ENCODE measurements at regions not wholly inside any gene's neighbourhood (a gene's known extent, or its start where the extent isn't known, plus 50 kb on each side); places are given as distances from the start of the nearest gene placed in this dataset.

- no peaks in the 10 kb centered on the region for H3K9me3 ChIP-seq (ENCODE audit: low read length)
- H3K27me3 ChIP-seq (ENCODE audit: insufficient read depth, low read length), result no peaks in the 10 kb centered on the region
- H3K36me3 ChIP-seq (ENCODE audit: insufficient read depth, low read length), result no peaks in the 10 kb centered on the region
- no peaks in the 10 kb centered on the region for H3K4me1 ChIP-seq (ENCODE audit: insufficient read depth, low read length)
- H2AFZ ChIP-seq (ENCODE audit: low read depth, low read length), result no peak overlapping the region
- H3K4me3 ChIP-seq (ENCODE audit: low read length), result no peak overlapping the region
Observed at GRCh38 chr6:65818576-65818975, 111.5 kb upstream of the EYS start.

- Histone ChIP-seq H3K9me3 (ENCODE audit: low read length) (no peaks in the 10 kb centered on the region), H2AFZ (ENCODE audit: low read depth, low read length) (peak overlapping the region; percentile 5), H3K4me1 (ENCODE audit: insufficient read depth, low read length) (peaks cover 10% of the 10 kb centered on the region), H3K36me3 (ENCODE audit: insufficient read depth, low read length) (no peaks in the 10 kb centered on the region), H3K27me3 (ENCODE audit: insufficient read depth, low read length) (no peaks in the 10 kb centered on the region), H3K4me3 (ENCODE audit: low read length) (no peak overlapping the region)
Observed at GRCh38 chr6:65816991-65817390, 110.0 kb upstream of the EYS start.

DNA sequence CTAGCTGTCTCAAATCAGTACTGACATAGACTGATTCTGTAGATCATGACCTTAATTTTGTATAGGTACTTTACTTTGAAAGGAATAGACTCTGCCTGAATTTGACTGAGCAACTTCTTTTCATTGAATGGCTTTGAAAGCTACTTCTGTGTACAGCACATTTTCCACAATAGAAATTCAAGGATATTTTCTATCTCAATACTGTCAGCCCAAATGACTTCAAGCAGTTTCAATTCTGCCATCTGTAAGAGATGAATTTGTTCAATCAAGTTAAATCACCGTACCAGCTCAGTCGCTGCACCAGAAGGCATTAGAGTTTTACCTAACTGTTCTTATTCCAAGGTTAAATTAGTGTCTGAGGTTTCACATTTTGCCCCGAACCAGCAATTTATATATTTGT is 107.0 kb upstream of the EYS start:
- Histone ChIP-seq H3K4me1 (ENCODE audit: insufficient read depth, low read length) (peaks cover 11% of the 10 kb centered on the region), H3K27me3 (ENCODE audit: insufficient read depth, low read length) (no peaks in the 10 kb centered on the region), H3K4me3 (ENCODE audit: low read length) (no peak overlapping the region), H3K36me3 (ENCODE audit: insufficient read depth, low read length) (no peaks in the 10 kb centered on the region), H2AFZ (ENCODE audit: low read depth, low read length) (no peak overlapping the region), H3K9me3 (ENCODE audit: low read length) (no peaks in the 10 kb centered on the region)

GRCh38 chr6:65803186-65803585 is 96.2 kb upstream of the EYS start:
- no peak overlapping the region for H3K4me3 ChIP-seq (ENCODE audit: low read length)
- no peaks in the 10 kb centered on the region for H3K4me1 ChIP-seq (ENCODE audit: insufficient read depth, low read length)
- H2AFZ ChIP-seq (ENCODE audit: low read depth, low read length), result no peak overlapping the region
- H3K9me3 ChIP-seq (ENCODE audit: low read length), result no peaks in the 10 kb centered on the region
- H3K27me3 ChIP-seq (ENCODE audit: insufficient read depth, low read length), result no peaks in the 10 kb centered on the region
- no peaks in the 10 kb centered on the region for H3K36me3 ChIP-seq (ENCODE audit: insufficient read depth, low read length)

GRCh38 chr6:65799389-65799788 is 92.4 kb upstream of the EYS start:
- Histone ChIP-seq H3K9me3 (ENCODE audit: low read length) (peaks cover 2% of the 10 kb centered on the region), H3K36me3 (ENCODE audit: insufficient read depth, low read length) (no peaks in the 10 kb centered on the region), H3K4me1 (ENCODE audit: insufficient read depth, low read length) (no peaks in the 10 kb centered on the region), H3K4me3 (ENCODE audit: low read length) (no peak overlapping the region), H2AFZ (ENCODE audit: low read depth, low read length) (no peak overlapping the region), H3K27me3 (ENCODE audit: insufficient read depth, low read length) (no peaks in the 10 kb centered on the region)

GRCh38 chr6:65798280-65799014 is 91.4 kb upstream of the EYS start:
- Histone ChIP-seq H3K27me3 (ENCODE audit: insufficient read depth, low read length) (no peaks in the 10 kb centered on the region), H3K4me3 (ENCODE audit: low read length) (no peak overlapping the region), H3K4me1 (ENCODE audit: insufficient read depth, low read length) (no peaks in the 10 kb centered on the region), H3K9me3 (ENCODE audit: low read length) (peaks cover 2% of the 10 kb centered on the region), H2AFZ (ENCODE audit: low read depth, low read length) (no peak overlapping the region), H3K36me3 (ENCODE audit: insufficient read depth, low read length) (no peaks in the 10 kb centered on the region)

- Histone ChIP-seq H3K9me3 (ENCODE audit: low read length) (peaks cover 2% of the 10 kb centered on the region), H3K4me3 (ENCODE audit: low read length) (no peak overlapping the region), H3K27me3 (ENCODE audit: insufficient read depth, low read length) (no peaks in the 10 kb centered on the region), H3K36me3 (ENCODE audit: insufficient read depth, low read length) (no peaks in the 10 kb centered on the region), H3K4me1 (ENCODE audit: insufficient read depth, low read length) (no peaks in the 10 kb centered on the region), H2AFZ (ENCODE audit: low read depth, low read length) (no peak overlapping the region)
Observed at GRCh38 chr6:65790666-65791065, 83.6 kb upstream of the EYS start.

DNA sequence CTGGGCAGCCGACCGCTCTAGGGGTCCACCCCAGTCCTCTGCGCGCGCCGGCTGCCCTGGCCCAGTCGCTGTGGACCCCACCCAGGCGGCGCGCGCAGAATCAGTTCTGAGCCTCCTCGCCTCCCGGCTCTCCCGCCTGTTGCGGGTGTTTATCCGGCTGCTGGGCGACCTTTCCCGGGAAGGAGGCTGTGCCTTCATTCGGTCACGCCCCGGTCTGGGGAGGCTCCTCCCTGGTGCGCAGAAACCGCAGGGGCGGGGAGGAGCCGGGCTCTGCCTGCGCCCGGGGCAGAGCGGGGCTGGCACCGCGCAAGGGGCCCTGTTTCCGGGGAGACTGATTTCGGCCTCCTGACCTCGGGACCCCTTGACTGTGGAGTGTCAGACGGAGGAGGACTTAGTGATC is 80.8 kb upstream of the EYS start:
- H3K27me3 ChIP-seq (ENCODE audit: insufficient read depth, low read length), result no peaks in the 10 kb centered on the region
- no peak overlapping the region for H3K4me3 ChIP-seq (ENCODE audit: low read length)
- H3K4me1 ChIP-seq (ENCODE audit: insufficient read depth, low read length), result no peaks in the 10 kb centered on the region
- H3K9me3 ChIP-seq (ENCODE audit: low read length), result no peaks in the 10 kb centered on the region
- no peak overlapping the region for H2AFZ ChIP-seq (ENCODE audit: low read depth, low read length)
- H3K36me3 ChIP-seq (ENCODE audit: insufficient read depth, low read length), result no peaks in the 10 kb centered on the region

DNA sequence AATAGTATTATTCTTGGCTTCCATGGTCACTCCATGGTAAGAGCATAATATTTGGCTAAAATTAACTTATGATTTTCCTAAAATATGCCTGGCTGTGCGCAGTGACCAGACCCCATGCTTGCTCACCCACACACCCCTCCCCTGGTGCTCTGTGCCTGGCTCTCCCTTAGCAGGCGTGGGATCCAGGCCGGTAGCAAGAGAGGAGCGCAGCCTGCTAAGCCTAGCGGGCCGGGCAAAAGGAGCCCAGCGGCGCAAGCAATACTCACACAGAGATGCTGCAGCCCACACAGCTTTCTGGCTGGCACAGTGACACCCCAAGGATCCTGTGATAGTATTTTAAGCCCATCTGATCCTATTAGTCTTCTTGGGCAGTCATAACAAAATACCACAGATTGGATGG is 79.8 kb upstream of the EYS start:
- peaks cover 2% of the 10 kb centered on the region for H3K4me1 ChIP-seq (ENCODE audit: insufficient read depth, low read length)
- no peaks in the 10 kb centered on the region for H3K36me3 ChIP-seq (ENCODE audit: insufficient read depth, low read length)
- no peaks in the 10 kb centered on the region for H3K9me3 ChIP-seq (ENCODE audit: low read length)
- H2AFZ ChIP-seq (ENCODE audit: low read depth, low read length), result no peak overlapping the region
- H3K4me3 ChIP-seq (ENCODE audit: low read length), result no peak overlapping the region
- no peaks in the 10 kb centered on the region for H3K27me3 ChIP-seq (ENCODE audit: insufficient read depth, low read length)

GRCh38 chr6:65780691-65781090 is 73.7 kb upstream of the EYS start:
- Histone ChIP-seq H2AFZ (ENCODE audit: low read depth, low read length) (no peak overlapping the region), H3K4me1 (ENCODE audit: insufficient read depth, low read length) (peaks cover 2% of the 10 kb centered on the region), H3K36me3 (ENCODE audit: insufficient read depth, low read length) (no peaks in the 10 kb centered on the region), H3K9me3 (ENCODE audit: low read length) (no peaks in the 10 kb centered on the region), H3K4me3 (ENCODE audit: low read length) (no peak overlapping the region), H3K27me3 (ENCODE audit: insufficient read depth, low read length) (no peaks in the 10 kb centered on the region)

DNA sequence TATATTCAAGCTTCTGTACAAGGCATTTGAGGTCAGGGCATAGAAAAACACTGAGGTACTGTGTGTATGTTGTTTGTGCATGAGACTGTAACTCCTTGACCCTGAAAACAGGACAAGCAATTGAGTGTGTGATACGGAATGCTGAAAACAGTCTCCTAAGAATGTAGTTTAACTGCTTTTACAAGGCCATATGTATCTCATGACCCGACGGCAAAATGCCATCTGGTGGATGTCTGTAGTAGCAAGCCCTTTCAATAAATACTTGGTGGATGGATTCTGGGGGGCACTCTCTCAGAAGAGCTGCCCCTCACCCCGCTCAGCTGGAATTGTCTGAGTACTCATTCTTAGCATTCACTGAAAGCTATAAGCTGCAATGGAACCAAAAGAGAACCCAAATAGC is 69.3 kb upstream of the EYS start:
- H2AFZ ChIP-seq (ENCODE audit: low read depth, low read length), result no peak overlapping the region
- no peaks in the 10 kb centered on the region for H3K27me3 ChIP-seq (ENCODE audit: insufficient read depth, low read length)
- H3K4me3 ChIP-seq (ENCODE audit: low read length), result no peak overlapping the region
- H3K9me3 ChIP-seq (ENCODE audit: low read length), result no peaks in the 10 kb centered on the region
- no peaks in the 10 kb centered on the region for H3K4me1 ChIP-seq (ENCODE audit: insufficient read depth, low read length)
- no peaks in the 10 kb centered on the region for H3K36me3 ChIP-seq (ENCODE audit: insufficient read depth, low read length)

DNA sequence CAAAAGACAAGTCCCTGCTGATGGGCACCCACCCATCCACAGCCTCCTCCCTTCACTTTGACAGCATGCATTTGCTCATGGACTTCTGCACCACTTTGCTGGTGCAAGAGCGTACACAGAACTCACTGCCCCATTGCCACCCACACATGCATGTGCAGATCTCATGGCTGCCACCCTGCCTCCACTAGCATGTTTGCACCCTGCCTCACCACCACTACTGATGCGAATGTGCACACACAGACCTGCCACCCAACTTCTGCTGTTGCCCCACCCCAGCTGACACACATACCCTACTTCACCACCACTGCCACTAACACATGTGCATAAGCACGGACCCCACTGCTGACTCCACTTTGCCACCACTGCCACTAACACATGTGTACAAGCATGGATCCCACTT is 64.9 kb upstream of the EYS start:
- no peaks in the 10 kb centered on the region for H3K4me1 ChIP-seq (ENCODE audit: insufficient read depth, low read length)
- no peak overlapping the region for H2AFZ ChIP-seq (ENCODE audit: low read depth, low read length)
- no peaks in the 10 kb centered on the region for H3K9me3 ChIP-seq (ENCODE audit: low read length)
- no peaks in the 10 kb centered on the region for H3K27me3 ChIP-seq (ENCODE audit: insufficient read depth, low read length)
- no peak overlapping the region for H3K4me3 ChIP-seq (ENCODE audit: low read length)
- H3K36me3 ChIP-seq (ENCODE audit: insufficient read depth, low read length), result no peaks in the 10 kb centered on the region

DNA sequence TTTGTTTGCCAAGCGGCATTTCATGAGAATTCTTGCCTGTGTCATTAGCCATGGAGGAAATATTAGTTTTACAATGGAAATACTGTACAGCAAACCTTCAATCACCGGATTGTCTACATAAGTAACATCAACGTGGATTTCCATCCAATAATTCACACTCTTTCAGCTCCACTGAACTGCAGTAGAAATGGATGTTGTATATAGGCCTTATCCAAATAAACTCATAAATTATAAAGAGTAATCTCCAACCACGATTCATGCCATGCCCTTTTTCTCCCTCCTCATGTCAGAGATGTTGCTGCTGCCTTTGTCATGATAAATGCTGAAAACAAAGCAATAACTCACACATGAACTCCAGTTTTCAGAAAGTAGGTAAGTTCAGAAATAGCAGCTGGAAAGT is 54.9 kb upstream of the EYS start:
- no peaks in the 10 kb centered on the region for H3K36me3 ChIP-seq (ENCODE audit: insufficient read depth, low read length)

GRCh38 chr6:65760285-65760684 is 53.3 kb upstream of the EYS start:
- H2AFZ ChIP-seq (ENCODE audit: low read depth, low read length), result no peak overlapping the region
- no peaks in the 10 kb centered on the region for H3K9me3 ChIP-seq (ENCODE audit: low read length)
- H3K27me3 ChIP-seq (ENCODE audit: insufficient read depth, low read length), result no peaks in the 10 kb centered on the region
- peaks cover 3% of the 10 kb centered on the region for H3K4me1 ChIP-seq (ENCODE audit: insufficient read depth, low read length)
- no peaks in the 10 kb centered on the region for H3K36me3 ChIP-seq (ENCODE audit: insufficient read depth, low read length)
- no peak overlapping the region for H3K4me3 ChIP-seq (ENCODE audit: low read length)

More for the DNA sequence above, 54.9 kb upstream of the EYS start:
- Histone ChIP-seq H3K4me1 (ENCODE audit: insufficient read depth, low read length) (peaks cover 3% of the 10 kb centered on the region), H3K9me3 (ENCODE audit: low read length) (no peaks in the 10 kb centered on the region), H2AFZ (ENCODE audit: low read depth, low read length) (no peak overlapping the region), H3K27me3 (ENCODE audit: insufficient read depth, low read length) (no peaks in the 10 kb centered on the region), H3K4me3 (ENCODE audit: low read length) (no peak overlapping the region)
